Glomerular endothelial cell (primary cell): ENCODE measurements at regions not wholly inside any gene's neighbourhood (a gene's known extent, or its start where the extent isn't known, plus 50 kb on each side); places are given as distances from the start of the nearest gene placed in this dataset.
"Not testable (repeated sequence)": the region's sequence is repeated elsewhere in the genome, so short reads cannot be mapped to it uniquely, and the experiment has no call there.

Experiments
- DNase-seq: peaks from one replicate; pipeline ENCODE4 v3.0.0-alpha.2; 2011; ENCODE audit warnings: low read depth, low spot score; ENCODE audit errors: extremely low read depth

- not testable (repeated sequence) for DNase-seq
These were observed 66.3 kb upstream of the CTSV start for GRCh38 chr9:97105220-97105619.

DNA sequence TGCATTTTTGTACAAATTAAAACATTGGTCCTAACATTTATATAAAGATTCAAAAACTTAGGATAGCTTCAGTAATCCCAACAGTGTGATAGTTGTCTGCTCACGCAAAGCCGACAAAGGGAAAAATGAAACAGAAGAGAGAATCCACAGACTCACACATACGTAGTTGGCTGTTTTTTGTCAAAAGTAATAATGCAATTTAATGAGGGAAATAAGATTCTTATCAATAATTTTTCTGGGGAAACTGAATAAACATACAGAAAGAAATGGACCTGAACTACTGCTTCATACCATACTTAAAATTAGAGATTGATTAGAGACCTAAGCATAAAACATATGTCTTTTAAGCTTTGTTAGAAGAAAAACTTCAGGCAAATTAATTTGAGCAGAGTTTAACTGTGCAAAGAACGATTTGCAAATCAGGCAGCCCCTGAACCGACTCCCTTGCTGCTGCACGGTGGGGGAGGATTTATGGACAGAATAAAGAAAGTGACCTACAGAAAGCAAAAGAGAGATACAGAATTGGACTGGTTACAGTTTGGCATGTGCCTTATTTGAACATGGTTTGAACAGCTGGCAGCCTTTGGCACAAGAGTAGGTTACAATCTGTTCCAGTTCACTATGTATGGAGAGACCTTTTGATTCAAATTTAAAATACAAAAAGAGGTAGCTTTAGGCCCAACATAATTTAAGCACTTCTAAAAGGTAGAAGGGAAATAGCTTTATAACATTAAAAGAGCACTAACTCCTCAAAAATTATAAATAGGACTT, 64.9 kb upstream of the CTSV start:
- DNase-seq, result not testable (repeated sequence)

DNA sequence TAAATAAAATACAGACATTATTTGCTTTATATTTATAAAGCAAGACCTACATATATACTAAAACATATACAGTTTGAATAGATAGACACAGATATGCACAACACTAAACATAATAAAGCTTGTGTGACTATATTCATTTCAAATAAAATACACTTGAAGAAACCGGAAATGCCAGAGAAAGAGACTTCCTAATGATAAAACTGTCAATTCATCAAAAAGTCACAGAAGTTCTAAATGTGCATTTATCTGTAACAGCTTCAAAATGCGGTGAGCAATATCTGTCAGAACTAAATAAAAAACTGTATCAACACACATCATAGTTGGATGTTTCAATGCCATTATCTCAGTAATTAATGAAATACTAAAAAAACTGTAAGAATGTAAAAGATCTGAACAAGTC, 60.6 kb upstream of the CTSV start:
- DNase-seq, result not testable (repeated sequence)

DNA sequence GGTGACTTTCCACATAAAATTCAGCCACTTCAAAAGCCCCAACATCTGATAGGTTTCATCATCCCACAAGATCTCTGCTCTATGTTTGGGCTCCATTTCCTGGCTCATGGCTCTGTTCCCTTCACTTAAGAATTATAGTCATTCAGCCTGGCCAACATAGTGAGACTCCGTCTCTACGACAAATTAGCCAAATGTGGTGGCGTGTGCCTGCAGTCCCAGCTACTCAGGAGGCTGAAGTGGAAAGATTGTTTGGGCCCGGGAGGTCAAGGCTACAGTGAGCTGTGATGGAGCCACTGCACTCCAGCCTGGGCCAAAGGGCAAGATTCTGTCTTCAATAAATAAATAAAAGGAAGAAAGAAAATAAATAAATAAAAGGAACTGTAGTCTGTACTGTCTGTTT, 57.9 kb upstream of the CTSV start:
- DNase-seq, result no peak

DNA sequence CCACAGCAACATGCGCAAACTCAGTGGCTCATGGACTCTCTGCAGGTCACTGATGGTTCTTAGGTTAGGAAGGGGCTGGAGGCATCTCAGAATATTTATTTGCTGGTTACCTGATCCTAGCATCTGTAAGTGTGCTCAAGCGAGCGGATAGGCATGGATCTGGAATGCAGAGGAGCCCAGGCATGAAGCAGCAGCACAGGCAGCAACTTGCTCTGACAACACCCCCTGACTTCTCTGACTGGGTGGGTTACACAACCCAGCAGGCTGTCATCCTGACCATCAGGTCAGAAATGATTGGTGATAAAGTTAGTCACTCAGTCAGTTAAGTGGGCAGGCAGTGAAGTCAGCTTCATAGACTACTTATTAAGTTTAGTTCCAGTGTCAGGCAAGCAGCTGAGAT, 50.4 kb upstream of the CTSV start:
- DNase-seq, result not testable (repeated sequence)
